ENCODE measurements at regions not wholly inside any gene's neighbourhood (a gene's known extent, or its start where the extent isn't known, plus 50 kb on each side); places are given as distances from the start of the nearest gene placed in this dataset.
"Not testable (repeated sequence)": the region's sequence is repeated elsewhere in the genome, so short reads cannot be mapped to it uniquely, and the experiment has no call there.

- no peak for TF ChIP-seq POLR2A (IDR thresholded peaks at IDR 0.05; ENCODE audit: low read depth, low read length)
- TF ChIP-seq POLR2AphosphoS5 (IDR thresholded peaks at IDR 0.05; ENCODE audit: low read depth, low read length), result no peak
- TF ChIP-seq TAF1 (IDR thresholded peaks at IDR 0.05; ENCODE audit: borderline replicate concordance, low read depth, low read length), result no peak
- FAIRE-seq (no peak), DNase-seq (ENCODE audit: insufficient read length) (no peak)
These were observed 98.3 kb upstream of the MAGI3 start for GRCh38 chr1:113291777-113292602.

- DNase-seq (ENCODE audit: insufficient read length) (no peak), FAIRE-seq (no peak)
- TF ChIP-seq TAF1 (IDR thresholded peaks at IDR 0.05; ENCODE audit: borderline replicate concordance, low read depth, low read length), result no peak
- TF ChIP-seq POLR2A (IDR thresholded peaks at IDR 0.05; ENCODE audit: low read depth, low read length), result no peak
- TF ChIP-seq POLR2AphosphoS5 (IDR thresholded peaks at IDR 0.05; ENCODE audit: low read depth, low read length), result no peak
These were observed 97.6 kb upstream of the MAGI3 start for GRCh38 chr1:113292603-113293255.

GRCh38 chr1:113293256-113293626 is 97.1 kb upstream of the MAGI3 start:
- no peak for FAIRE-seq
- TF ChIP-seq POLR2AphosphoS5 (IDR thresholded peaks at IDR 0.05; ENCODE audit: low read depth, low read length), result no peak
- no peak for TF ChIP-seq TAF1 (IDR thresholded peaks at IDR 0.05; ENCODE audit: borderline replicate concordance, low read depth, low read length)
- no peak for TF ChIP-seq POLR2A (IDR thresholded peaks at IDR 0.05; ENCODE audit: low read depth, low read length)
- no peak for DNase-seq (ENCODE audit: insufficient read length)

- TF ChIP-seq POLR2A (IDR thresholded peaks at IDR 0.05; ENCODE audit: low read depth, low read length) (no peak), TAF1 (IDR thresholded peaks at IDR 0.05; ENCODE audit: borderline replicate concordance, low read depth, low read length) (no peak), POLR2AphosphoS5 (IDR thresholded peaks at IDR 0.05; ENCODE audit: low read depth, low read length) (no peak)
- no peak for FAIRE-seq
- no peak for DNase-seq (ENCODE audit: insufficient read length)
These were observed 92.6 kb upstream of the MAGI3 start for GRCh38 chr1:113297749-113298148.

DNA sequence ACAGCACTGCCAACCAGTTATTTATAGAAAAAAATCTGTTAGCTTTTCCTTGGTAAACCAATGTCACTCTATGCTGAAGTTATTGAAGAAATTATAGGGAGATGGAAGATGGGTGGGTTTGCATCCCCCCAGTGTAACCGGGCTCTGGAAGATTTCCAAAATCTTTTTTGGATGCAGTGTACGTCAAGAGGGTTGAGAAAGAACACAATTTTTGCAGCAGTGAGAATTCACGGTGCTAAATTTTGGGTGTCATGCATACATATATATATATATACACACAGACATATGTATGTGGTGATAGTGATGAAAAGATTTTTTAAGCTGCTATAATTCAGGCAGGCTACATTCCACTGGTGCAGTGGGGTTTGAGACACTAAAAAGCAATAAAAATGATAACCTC is 91.4 kb upstream of the MAGI3 start:
- no peak for TF ChIP-seq TAF1 (IDR thresholded peaks at IDR 0.05; ENCODE audit: borderline replicate concordance, low read depth, low read length)
- no peak for TF ChIP-seq POLR2A (IDR thresholded peaks at IDR 0.05; ENCODE audit: low read depth, low read length)
- TF ChIP-seq POLR2AphosphoS5 (IDR thresholded peaks at IDR 0.05; ENCODE audit: low read depth, low read length), result no peak
- no peak for DNase-seq (ENCODE audit: insufficient read length)
- FAIRE-seq, result no peak

DNA sequence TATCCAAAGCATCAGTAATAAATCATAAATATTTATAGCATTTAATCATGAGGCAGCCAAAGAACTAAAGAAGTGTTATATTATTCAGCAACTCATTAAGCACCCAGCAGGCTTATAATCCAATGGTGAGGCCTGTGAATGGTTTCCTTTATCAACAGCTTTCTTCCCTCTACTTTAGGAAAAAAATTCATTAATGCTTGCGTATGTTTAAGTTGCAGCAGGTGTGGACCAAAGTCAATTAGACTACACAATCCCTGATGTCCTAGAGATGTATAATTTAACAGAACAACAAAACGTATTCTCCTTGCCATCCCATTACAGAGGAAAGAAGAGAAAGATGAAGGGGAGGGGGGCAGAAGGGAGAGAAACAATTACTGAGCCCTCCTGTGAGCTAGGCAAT is 87.7 kb upstream of the MAGI3 start:
- TF ChIP-seq POLR2AphosphoS5 (IDR thresholded peaks at IDR 0.05; ENCODE audit: low read depth, low read length) (no peak), TAF1 (IDR thresholded peaks at IDR 0.05; ENCODE audit: borderline replicate concordance, low read depth, low read length) (no peak), POLR2A (IDR thresholded peaks at IDR 0.05; ENCODE audit: low read depth, low read length) (no peak)
- DNase-seq (ENCODE audit: insufficient read length) (no peak), FAIRE-seq (no peak)

DNA sequence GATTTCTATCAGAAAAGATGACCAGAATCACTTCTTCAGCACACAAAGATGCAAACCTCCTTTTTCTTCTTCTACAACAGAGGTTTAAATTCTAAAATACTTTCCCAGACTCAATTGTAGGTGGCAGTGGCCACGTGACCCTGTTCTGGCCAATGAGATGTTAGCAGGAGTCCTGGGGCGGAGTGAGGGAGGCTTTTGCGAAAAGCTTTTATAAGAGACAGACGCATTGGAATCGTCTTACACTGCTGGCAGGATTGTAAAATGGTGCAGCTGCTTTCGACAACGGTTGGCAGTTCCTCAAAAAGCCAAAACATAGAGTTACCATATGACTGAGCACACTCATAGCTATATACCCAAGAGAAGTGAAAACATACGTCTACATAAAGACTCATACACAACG is 87.0 kb upstream of the MAGI3 start:
- no peak for FAIRE-seq
- no peak for DNase-seq (ENCODE audit: insufficient read length)
- TF ChIP-seq POLR2AphosphoS5 (IDR thresholded peaks at IDR 0.05; ENCODE audit: low read depth, low read length) (no peak), POLR2A (IDR thresholded peaks at IDR 0.05; ENCODE audit: low read depth, low read length) (no peak), TAF1 (IDR thresholded peaks at IDR 0.05; ENCODE audit: borderline replicate concordance, low read depth, low read length) (no peak)

DNA sequence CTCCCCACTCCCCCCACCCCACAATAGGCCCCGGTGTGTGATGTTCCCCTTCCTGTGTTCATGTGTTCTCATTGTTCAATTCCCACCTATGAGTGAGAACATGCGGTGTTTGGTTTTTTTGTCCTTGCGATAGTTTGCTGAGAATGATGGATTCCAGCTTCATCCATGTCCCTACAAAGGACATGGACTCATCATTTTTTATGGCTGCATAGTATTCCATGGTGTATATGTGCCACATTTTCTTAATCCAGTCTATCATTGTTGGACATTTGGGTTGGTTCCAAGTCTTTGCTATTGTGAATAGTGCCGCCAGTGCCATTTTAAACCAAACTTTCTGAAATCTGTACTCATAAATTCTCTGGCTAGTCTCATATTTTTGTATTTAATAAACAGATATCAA is 85.3 kb upstream of the MAGI3 start:
- DNase-seq (ENCODE audit: insufficient read length); FAIRE-seq: not testable (repeated sequence)

GRCh38 chr1:113307771-113308445 is 82.4 kb upstream of the MAGI3 start:
- FAIRE-seq (no peak), DNase-seq (ENCODE audit: insufficient read length) (no peak)
- TF ChIP-seq POLR2A (IDR thresholded peaks at IDR 0.05; ENCODE audit: low read depth, low read length), result no peak
- no peak for TF ChIP-seq POLR2AphosphoS5 (IDR thresholded peaks at IDR 0.05; ENCODE audit: low read depth, low read length)

DNA sequence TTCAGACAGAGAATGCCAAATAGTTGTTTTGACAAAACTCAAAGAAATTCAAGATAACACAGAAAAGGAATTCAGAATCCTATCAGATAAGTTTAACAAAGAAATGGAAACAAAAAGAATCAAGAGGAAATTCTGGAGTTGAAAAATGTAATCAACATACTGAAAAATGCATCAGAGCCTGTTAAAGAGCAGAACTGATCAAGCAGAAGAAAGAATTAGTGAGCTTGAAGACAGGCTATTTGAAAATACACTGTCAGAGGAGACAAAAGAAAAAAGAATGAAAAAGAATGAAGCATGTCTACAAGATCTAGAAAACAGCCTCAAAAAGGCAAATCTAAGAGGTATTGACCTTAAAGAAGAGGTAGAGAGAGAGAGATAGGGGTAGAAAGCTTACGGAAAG is 77.7 kb upstream of the MAGI3 start:
- not testable (repeated sequence) for FAIRE-seq; DNase-seq (ENCODE audit: insufficient read length)

- no peak for DNase-seq (ENCODE audit: insufficient read length)
- no peak for FAIRE-seq
- no peak for TF ChIP-seq POLR2A (IDR thresholded peaks at IDR 0.05; ENCODE audit: low read depth, low read length)
- no peak for TF ChIP-seq POLR2AphosphoS5 (IDR thresholded peaks at IDR 0.05; ENCODE audit: low read depth, low read length)
- no peak for TF ChIP-seq TAF1 (IDR thresholded peaks at IDR 0.05; ENCODE audit: borderline replicate concordance, low read depth, low read length)
These were observed 75.7 kb upstream of the MAGI3 start for GRCh38 chr1:113314600-113314999.

GRCh38 chr1:113320272-113320671 is 70.0 kb upstream of the MAGI3 start:
- FAIRE-seq (no peak), DNase-seq (ENCODE audit: insufficient read length) (no peak)
- TF ChIP-seq POLR2AphosphoS5 (IDR thresholded peaks at IDR 0.05; ENCODE audit: low read depth, low read length), result no peak
- TF ChIP-seq TAF1 (IDR thresholded peaks at IDR 0.05; ENCODE audit: borderline replicate concordance, low read depth, low read length), result no peak
- TF ChIP-seq POLR2A (IDR thresholded peaks at IDR 0.05; ENCODE audit: low read depth, low read length), result no peak
